Stomach (tissue), 8 donors: ENCODE measurements at regions not wholly inside any gene's neighbourhood (a gene's known extent, or its start where the extent isn't known, plus 50 kb on each side); places are given as distances from the start of the nearest gene placed in this dataset.

ENCODE experiments used
- DNase-seq, 2 donors: peaks; one replicate each; pipeline versions ENCODE4 v3.0.0 to v3.0.0-alpha.2; 2013 to 2019
- H3K27ac ChIP-seq, 5 donors: fragments of 200-600 bp in 4 of 5; sonication (generic) in 4 of 5; one replicate each; pipeline ENCODE4 v1.5.1; 2013 to 2019; ENCODE audit warnings: mild to moderate bottlenecking in 1 of 5, moderate library complexity in 1 of 5
- H3K27me3 ChIP-seq, 3 donors: fragments of 200-600 bp; sonication (generic); one replicate each; pipeline ENCODE4 v1.5.1; 2017 to 2019; ENCODE audit warnings: mixed run types in 1 of 3
- H3K36me3 ChIP-seq, 4 donors: fragments of 200-600 bp; sonication (generic); 1 replicate in 3 of 4; 2 replicates in 1 of 4; pipeline ENCODE4 v1.5.1; 2016 to 2019
- H3K4me1 ChIP-seq, 4 donors: fragments of 200-600 bp; sonication (generic); one replicate each; pipeline ENCODE4 v1.5.1; 2016 to 2019
- H3K4me3 ChIP-seq, 4 donors: fragments of 200-600 bp; sonication (generic) in 3 of 4; one replicate each; pipeline ENCODE4 v1.5.1; 2016 to 2019; ENCODE audit warnings: mild to moderate bottlenecking in 1 of 4
- H3K9me3 ChIP-seq, 4 donors: fragments of 200-600 bp; sonication (generic); one replicate each; pipeline ENCODE4 v1.5.1; 2016 to 2019
- CTCF ChIP-seq, 7 experiments: fragments of 450-650 bp in 4 of 7; fragments of 200-600 bp in 3 of 7; sonication (generic) in 3 of 7; IDR thresholded peaks; one replicate each; pipeline ENCODE4 v1.5.1; 2016 to 2019; ENCODE audit warnings: antibody characterized with exemption in 7 of 7, control low read depth in 2 of 7, mild to moderate bottlenecking in 1 of 7
- EP300 ChIP-seq: sonication (generic); formaldehyde crosslinking; IDR thresholded peaks from one replicate; pipeline ENCODE4 v1.6.1; 2017; ENCODE audit warnings: antibody characterized with exemption
- POLR2A ChIP-seq, 4 donors: fragments of 450-650 bp; IDR thresholded peaks; one replicate each; pipeline ENCODE4 v1.6.1; 2016; ENCODE audit warnings: antibody characterized with exemption in 4 of 4, control low read depth in 2 of 4, mild to moderate bottlenecking in 1 of 4, moderate library complexity in 1 of 4
- POLR2AphosphoS5 ChIP-seq, 3 donors: sonication (generic); formaldehyde crosslinking; IDR thresholded peaks; one replicate each; pipeline ENCODE4 v1.6.1; 2016; ENCODE audit warnings: antibody characterized with exemption in 3 of 3
- WGBS, 5 donors: extraction: QIAGEN DNeasy Blood & Tissue Kit in 3 of 5; methylation state at CpG; one replicate each; pipeline versions ENCODE4 v1.1.5 to v1.1.7; 2013 to 2018; 5-methylcytosine and 5-hydroxymethylcytosine counted together
- intact Hi-C: fragments of 100-400 bp; cut with DNase I; formaldehyde crosslinking; loops from one replicate; pipeline ENCODE4 v1.15.1; 2023; ENCODE audit warnings: low total_unique reads
- donor health status: healthy with polysubstance abuse.
- donor health status: Bipolar disorder and iron deficiency.
- donor health status: healthy.

- no peaks in the 10 kb centered on the region for H3K9me3 ChIP-seq
- no peak for TF ChIP-seq CTCF (IDR thresholded peaks at IDR 0.05)
- TF ChIP-seq POLR2AphosphoS5 (IDR thresholded peaks at IDR 0.05): no peak
- no peak for TF ChIP-seq POLR2A (IDR thresholded peaks at IDR 0.05)
- TF ChIP-seq EP300: no peak
- peaks cover 0 to 26% (median 0%) of the 10 kb centered on the region in 3 donors for H3K27me3 ChIP-seq
- no peak for DNase-seq
- no peaks in the 10 kb centered on the region for H3K36me3 ChIP-seq
- intact Hi-C loops: no loop called here
- no peaks in the 10 kb centered on the region for H3K4me1 ChIP-seq
- no peak overlapping the region for H3K27ac ChIP-seq
- no peak overlapping the region for H3K4me3 ChIP-seq
Measured at GRCh38 chr2:118301248-118301647, 213.0 kb downstream of the INSIG2 start.

GRCh38 chr2:118300832-118301231 is 212.6 kb downstream of the INSIG2 start:
- intact Hi-C loops: no loop called here
- H3K36me3 ChIP-seq: no peaks in the 10 kb centered on the region
- H3K9me3 ChIP-seq: no peaks in the 10 kb centered on the region
- no peak for TF ChIP-seq POLR2AphosphoS5 (IDR thresholded peaks at IDR 0.05)
- TF ChIP-seq EP300: no peak
- no peak for TF ChIP-seq POLR2A (IDR thresholded peaks at IDR 0.05)
- no peak for TF ChIP-seq CTCF (IDR thresholded peaks at IDR 0.05)
- no peak overlapping the region for H3K27ac ChIP-seq
- no peak overlapping the region for H3K4me3 ChIP-seq
- no peaks in the 10 kb centered on the region for H3K4me1 ChIP-seq
- DNase-seq: no peak
- H3K27me3 ChIP-seq: peaks cover 0 to 30% (median 0%) of the 10 kb centered on the region in 3 donors

- no peaks in the 10 kb centered on the region for H3K36me3 ChIP-seq
- WGBS, 5 donors: 89 to 95% (median 92%) methylated on average over 4 of the region's 4 CpGs
- DNase-seq: no peak
Measured at GRCh38 chr2:118296663-118297062, 208.4 kb downstream of the INSIG2 start.

GRCh38 chr2:118295592-118296390 is 207.5 kb downstream of the INSIG2 start:
- H3K4me3 ChIP-seq: no peak overlapping the region
- no peaks in the 10 kb centered on the region for H3K36me3 ChIP-seq
- no peaks in the 10 kb centered on the region for H3K9me3 ChIP-seq
- WGBS, 5 donors: 78 to 89% (median 84%) methylated on average over 9 of the region's 9 CpGs
- H3K27ac ChIP-seq: no peak overlapping the region
- no peaks in the 10 kb centered on the region for H3K4me1 ChIP-seq
- no peak for TF ChIP-seq POLR2A (IDR thresholded peaks at IDR 0.05)
- no peak for DNase-seq
- intact Hi-C loops: no loop called here
- peaks cover 0 to 34% (median 0%) of the 10 kb centered on the region in 3 donors for H3K27me3 ChIP-seq

More at GRCh38 chr2:118296663-118297062, 208.4 kb downstream of the INSIG2 start:
- no peak overlapping the region for H3K4me3 ChIP-seq
- intact Hi-C loops: no loop called here
- TF ChIP-seq EP300 (no peak), CTCF (IDR thresholded peaks at IDR 0.05) (no peak), POLR2AphosphoS5 (IDR thresholded peaks at IDR 0.05) (no peak), POLR2A (IDR thresholded peaks at IDR 0.05) (no peak)
- no peaks in the 10 kb centered on the region for H3K9me3 ChIP-seq
- peaks cover 0 to 34% (median 0%) of the 10 kb centered on the region in 3 donors for H3K27me3 ChIP-seq
- no peaks in the 10 kb centered on the region for H3K4me1 ChIP-seq
- H3K27ac ChIP-seq: no peak overlapping the region

GRCh38 chr2:118294063-118294462 is 205.8 kb downstream of the INSIG2 start:
- TF ChIP-seq POLR2A (IDR thresholded peaks at IDR 0.05) (no peak), CTCF (IDR thresholded peaks at IDR 0.05) (no peak), EP300 (no peak)
- H3K4me3 ChIP-seq: no peak overlapping the region
- no peaks in the 10 kb centered on the region for H3K36me3 ChIP-seq
- H3K27ac ChIP-seq: no peak overlapping the region
- DNase-seq: no peak
- peaks cover 0 to 33% (median 0%) of the 10 kb centered on the region in 3 donors for H3K27me3 ChIP-seq
- intact Hi-C loops: no loop called here
- no peaks in the 10 kb centered on the region for H3K4me1 ChIP-seq
- 93 to 95% (median 94%) methylated on average over 1 of the region's 1 CpG for WGBS, 5 donors
- no peaks in the 10 kb centered on the region for H3K9me3 ChIP-seq
